Occipital lobe (tissue), 2 donors: ENCODE measurements at regions not wholly inside any gene's neighbourhood (a gene's known extent, or its start where the extent isn't known, plus 50 kb on each side); places are given as distances from the start of the nearest gene placed in this dataset. TPM values are rescaled to one million over a fixed set of nuclear protein-coding genes. Genes with fewer than 3 reads are reported as not detected.

Experiments
- DNase-seq: peaks from one replicate; lab custom pipeline; 2025; lab: John Stamatoyannopoulos, UW
- small RNA-seq: library from RNA; depleted of rRNA; stranded (forward); fragments of <200 nt; gene quantifications from one replicate; pipeline ENCODE3, GENCODE V24; 2014

GRCh38 chr5:39485079-39485478, 60.3 kb upstream of the DAB2 start:
- no peak for DNase-seq

GRCh38 chr5:39484673-39485072, 59.9 kb upstream of the DAB2 start:
- DNase-seq: no peak

GRCh38 chr5:39482098-39482497, 57.3 kb upstream of the DAB2 start:
- no peak for DNase-seq

DNA sequence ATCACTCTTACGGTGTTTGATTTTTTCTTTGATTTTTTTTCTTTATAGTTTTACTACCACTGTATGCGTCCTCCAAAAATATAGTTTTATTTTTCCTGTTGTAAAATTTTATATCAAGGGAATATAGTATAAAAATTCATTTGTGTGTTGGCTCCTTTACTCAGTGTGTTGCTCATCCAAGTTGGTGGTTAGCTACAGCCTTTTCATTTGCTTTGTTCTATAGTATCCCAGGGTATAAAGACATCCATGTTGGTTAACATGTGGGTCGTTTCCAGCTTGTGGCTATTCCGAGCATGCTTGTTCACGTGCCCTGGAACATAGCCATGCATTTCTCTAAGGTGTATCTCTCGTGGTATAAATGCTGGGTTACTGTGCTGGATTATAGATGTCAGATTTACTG, 54.8 kb upstream of the DAB2 start:
- no peak for DNase-seq

DNA sequence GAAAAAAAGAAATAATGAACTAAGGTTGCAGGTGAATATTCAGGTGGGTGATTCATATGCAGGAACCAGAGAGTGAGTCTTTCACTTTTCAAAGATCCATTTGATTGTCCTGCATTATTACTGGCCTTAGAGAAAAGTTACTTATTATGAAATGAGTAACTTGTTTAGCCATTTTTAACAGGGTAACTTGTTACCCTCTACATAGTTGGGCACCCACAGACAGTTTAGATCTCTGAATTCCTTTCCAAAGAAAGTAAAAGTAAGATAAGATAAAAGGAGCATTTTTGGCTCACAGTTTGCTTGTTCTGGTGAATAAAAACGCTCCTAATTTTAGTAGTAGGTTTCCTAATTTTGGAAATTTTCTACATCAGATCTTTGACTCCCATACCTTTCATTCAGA, 54.1 kb upstream of the DAB2 start:
- DNase-seq: no peak

- DNase-seq: no peak
These were observed 52.1 kb upstream of the DAB2 start for GRCh38 chr5:39476843-39477220.

DNA sequence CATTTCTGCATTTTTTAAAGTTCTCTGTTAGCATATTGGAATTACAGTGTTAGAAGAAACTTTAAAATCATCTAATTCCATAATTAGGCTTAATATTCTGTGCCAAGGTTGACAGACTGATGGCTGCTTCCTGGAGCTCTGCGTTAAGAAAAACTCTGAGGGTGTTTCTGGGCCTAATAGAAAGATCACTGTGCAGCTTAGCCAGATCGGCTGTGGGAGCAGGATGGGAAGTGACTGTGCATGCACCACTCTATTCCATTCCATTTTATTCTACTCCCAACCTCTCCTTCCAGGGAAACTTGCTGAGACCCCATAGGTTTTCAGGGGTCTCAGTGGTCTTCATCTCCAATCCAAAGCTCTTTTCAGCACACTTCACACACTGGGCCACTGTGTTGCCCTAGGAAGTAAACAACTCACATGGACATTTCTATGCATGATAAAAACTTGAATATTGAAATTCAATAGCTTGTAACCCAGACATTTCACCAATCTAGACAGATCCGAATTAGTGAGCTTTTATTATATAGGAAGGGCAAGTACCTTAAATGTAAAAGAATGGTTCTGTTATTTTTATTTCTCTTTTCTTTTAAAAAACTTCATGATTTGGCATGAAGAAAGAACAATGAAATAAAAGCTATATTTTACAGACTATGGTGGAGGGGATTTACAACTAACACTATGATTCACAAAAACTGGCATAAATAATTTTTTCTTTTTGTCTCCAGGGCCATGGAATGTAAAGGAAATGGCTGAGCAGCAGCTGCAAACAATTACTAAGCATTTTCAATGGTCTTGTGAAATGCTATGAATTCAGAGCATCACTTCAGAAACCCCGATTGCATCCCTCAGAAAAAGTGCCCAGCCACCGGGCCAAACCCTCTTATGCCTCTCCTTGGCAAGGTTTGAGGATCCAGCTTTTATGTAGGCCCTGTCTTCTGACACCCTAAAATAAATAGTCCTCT, 51.4 kb upstream of the DAB2 start:
- no peak for DNase-seq

DNA sequence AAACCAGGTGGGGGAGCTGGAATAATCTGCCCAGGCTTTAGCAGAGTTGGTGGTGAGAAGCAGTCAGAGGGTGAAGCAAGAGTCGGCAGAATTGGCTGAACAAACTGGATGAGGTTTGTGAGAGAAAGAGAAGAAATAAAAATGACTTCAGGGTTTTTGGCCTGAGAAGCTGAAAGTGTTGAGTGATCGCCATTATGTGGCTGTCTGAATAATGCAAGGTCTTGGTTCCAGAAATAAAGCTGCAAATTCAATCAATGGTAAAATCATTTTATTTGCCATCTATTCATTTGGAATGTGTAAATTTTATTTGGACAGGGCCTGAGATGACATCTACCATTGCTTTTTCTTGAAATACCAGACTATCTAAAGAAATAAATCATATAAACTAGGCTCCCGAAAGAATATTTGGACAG, 50.4 kb upstream of the DAB2 start:
- DNase-seq: no peak

Small RNA genes lying in the stretch of these regions (small RNA-seq; reads per million reads assigned to genes)
- gene RNU1-150P: not detected
